Activated T-cell treated with anti-CD3 and anti-CD28 coated beads, Interleukin-2, amount 50 U/mL, for 72 hours (primary cell): ENCODE measurements at regions not wholly inside any gene's neighbourhood (a gene's known extent, or its start where the extent isn't known, plus 50 kb on each side); places are given as distances from the start of the nearest gene placed in this dataset.

ENCODE experiments used
- ATAC-seq, 2 donors: fragments of 150-1000 bp; cut with Tn5 transposase; replicated peaks in 1 of 2; 2 replicates each; pipeline ENCODE4 v1.10.0; 2021; ENCODE audit warnings: moderate library complexity in 2 of 2, mild to moderate bottlenecking in 1 of 2
- DNase-seq, 2 donors: peaks; one replicate each; pipeline ENCODE4 v3.0.0; 2021 to 2022; ENCODE audit warnings: mixed read lengths in 1 of 2
- H3K27ac Mint-ChIP-seq: one replicate; pipeline ENCODE4 v1.8.0; 2022; ENCODE audit warnings: mild to moderate bottlenecking, moderate library complexity, mixed read lengths
- H3K27me3 Mint-ChIP-seq: one replicate; pipeline ENCODE4 v1.8.0; 2022; ENCODE audit warnings: low read depth, mixed read lengths
- H3K36me3 Mint-ChIP-seq, 2 donors: one replicate each; pipeline ENCODE4 v1.8.0; 2022; ENCODE audit warnings: mixed read lengths in 2 of 2, mild to moderate bottlenecking in 1 of 2; ENCODE audit not compliant: insufficient read depth in 2 of 2
- H3K4me1 Mint-ChIP-seq: one replicate; pipeline ENCODE4 v1.8.0; 2022; ENCODE audit warnings: low read depth, mixed read lengths
- H3K4me3 Mint-ChIP-seq, 2 donors: one replicate each; pipeline ENCODE4 v1.8.0; 2022; ENCODE audit warnings: mild to moderate bottlenecking in 2 of 2, mixed read lengths in 2 of 2, moderate library complexity in 2 of 2
- H3K9me3 Mint-ChIP-seq, 2 donors: one replicate each; pipeline ENCODE4 v1.8.0; 2022; ENCODE audit warnings: mixed read lengths in 2 of 2

DNA sequence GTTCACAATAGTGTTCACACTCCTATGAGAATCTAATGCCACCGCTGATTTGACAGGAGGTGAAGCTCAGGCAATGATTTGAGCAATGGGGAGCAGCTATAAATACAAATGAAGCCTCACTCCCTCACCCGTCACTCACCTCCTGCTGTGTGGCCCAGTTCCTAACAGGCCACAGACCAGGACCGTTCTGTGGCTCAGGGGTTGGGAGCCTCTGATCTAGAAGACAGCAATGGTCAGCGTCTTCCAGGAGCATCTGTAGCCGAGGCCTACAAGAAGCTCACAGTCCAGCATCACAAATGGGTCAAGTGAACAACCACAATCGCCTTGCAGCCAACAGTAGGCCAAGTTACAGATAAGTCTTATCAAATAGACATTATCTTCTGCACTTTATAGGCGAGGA lies 110.0 kb upstream of the SLC66A3 start:
- Mint-ChIP-seq H3K27me3 (peaks cover 6% of the 10 kb centered on the region), H3K9me3 (peaks cover 0 to 3% of the 10 kb centered on the region in 2 donors), H3K27ac (no peak overlapping the region), H3K4me1 (no peaks in the 10 kb centered on the region), H3K4me3 (no peak overlapping the region), H3K36me3 (no peaks in the 10 kb centered on the region)
- DNase-seq (no peak), ATAC-seq (no peak)

DNA sequence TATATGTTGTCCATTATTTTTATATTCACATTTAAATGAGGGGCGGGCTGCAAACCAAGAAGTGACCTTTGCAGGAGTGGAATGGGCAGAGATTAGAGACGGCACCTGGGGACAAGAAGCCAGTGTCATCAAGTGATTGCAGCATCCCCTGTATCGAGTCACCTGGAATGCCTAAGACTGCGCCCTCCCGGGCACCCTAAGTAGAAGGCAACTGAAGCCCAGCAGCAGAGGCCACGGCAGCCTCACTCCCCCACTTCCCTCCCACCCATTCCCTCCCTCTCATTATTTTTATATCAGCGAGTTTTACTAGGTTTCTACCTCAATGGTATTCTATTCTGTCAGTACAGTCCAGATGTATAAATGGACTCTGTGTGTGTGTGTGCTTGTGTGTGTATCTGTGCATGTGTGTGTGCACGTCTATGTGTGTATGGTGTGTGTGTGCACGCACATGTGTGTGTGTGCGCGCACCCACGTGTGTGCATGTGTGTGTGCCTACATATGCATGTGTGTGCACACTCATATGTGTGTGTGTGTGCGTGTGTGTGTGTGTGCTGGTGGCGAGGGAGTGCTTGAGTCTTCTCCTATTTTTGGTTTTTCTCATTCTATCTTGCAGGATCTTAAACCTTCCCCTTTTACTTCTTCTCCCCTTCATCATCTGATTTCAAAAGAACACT lies 106.8 kb upstream of the SLC66A3 start:
- DNase-seq (no peak), ATAC-seq (no peak)
- no peaks in the 10 kb centered on the region for H3K36me3 Mint-ChIP-seq
- H3K4me1 Mint-ChIP-seq: no peaks in the 10 kb centered on the region
- no peak overlapping the region for H3K4me3 Mint-ChIP-seq
- no peak overlapping the region for H3K27ac Mint-ChIP-seq
- no peaks in the 10 kb centered on the region for H3K9me3 Mint-ChIP-seq
- H3K27me3 Mint-ChIP-seq: peaks cover 6% of the 10 kb centered on the region

DNA sequence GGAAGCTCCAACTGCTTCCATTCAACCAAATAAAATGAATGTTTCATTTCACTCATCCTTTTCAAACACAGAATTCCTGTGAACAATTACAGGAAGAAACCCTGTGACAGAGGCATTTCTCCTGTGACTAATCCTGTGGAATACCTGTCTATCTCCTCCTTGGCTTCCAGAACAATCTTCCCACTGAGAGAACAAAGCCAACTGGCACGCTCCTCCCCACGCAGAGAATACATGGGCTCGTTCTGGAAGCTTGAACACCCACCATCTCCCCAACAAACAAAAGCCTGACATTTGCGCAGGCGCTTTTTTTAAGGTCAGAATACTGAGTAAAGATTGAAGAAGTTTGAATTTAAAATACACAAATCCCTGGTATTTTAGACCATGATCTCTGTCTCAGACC lies 104.7 kb upstream of the SLC66A3 start:
- H3K27me3 Mint-ChIP-seq: peaks cover 4% of the 10 kb centered on the region
- no peaks in the 10 kb centered on the region for H3K36me3 Mint-ChIP-seq
- H3K9me3 Mint-ChIP-seq: no peaks in the 10 kb centered on the region
- ATAC-seq (no peak), DNase-seq (no peak)
- no peaks in the 10 kb centered on the region for H3K4me1 Mint-ChIP-seq
- H3K27ac Mint-ChIP-seq: no peak overlapping the region
- H3K4me3 Mint-ChIP-seq: no peak overlapping the region

DNA sequence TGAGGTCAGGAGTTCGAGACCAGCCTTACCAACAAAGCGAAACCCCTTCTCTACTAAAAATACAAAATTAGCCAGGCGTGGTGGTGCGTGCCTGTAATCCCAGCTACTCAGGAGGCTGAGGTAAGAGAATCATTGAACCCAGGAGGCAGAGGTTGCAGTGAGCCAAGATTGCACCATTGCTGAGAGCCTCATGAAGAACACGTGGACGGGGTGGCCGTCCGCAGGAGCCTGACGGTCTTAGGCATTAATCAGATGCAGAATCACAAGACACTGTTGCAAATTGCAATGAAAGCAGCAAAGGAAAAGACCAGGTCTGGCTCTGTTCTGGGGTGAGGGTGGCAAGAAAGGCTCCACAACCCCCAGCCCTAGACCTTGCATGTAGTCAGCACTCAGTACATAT lies 104.0 kb upstream of the SLC66A3 start:
- no peak overlapping the region for H3K4me3 Mint-ChIP-seq
- H3K27ac Mint-ChIP-seq: no peak overlapping the region
- no peak for ATAC-seq

DNA sequence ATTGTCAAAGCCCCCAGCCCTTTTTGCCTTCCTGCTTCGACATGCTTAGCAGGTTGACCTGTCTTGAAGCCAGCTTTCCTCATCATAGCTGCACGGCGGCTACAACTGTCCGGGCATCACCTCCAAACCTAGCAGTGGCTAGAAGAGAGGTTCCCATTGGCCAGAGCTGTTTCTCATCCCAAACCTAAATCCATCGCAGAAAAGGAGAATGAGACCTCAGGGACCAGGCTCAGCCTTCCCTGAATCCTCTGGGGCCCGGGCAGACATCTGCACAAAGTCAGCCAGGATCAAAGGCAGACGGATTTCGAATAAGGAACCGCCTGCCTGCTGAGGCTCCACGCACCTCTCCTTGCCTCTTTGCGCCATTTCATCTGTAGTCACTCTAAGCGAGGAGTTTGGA lies 101.7 kb upstream of the SLC66A3 start:
- no peak for DNase-seq
- no peaks in the 10 kb centered on the region for H3K4me1 Mint-ChIP-seq
- no peak overlapping the region for H3K4me3 Mint-ChIP-seq
- no peaks in the 10 kb centered on the region for H3K9me3 Mint-ChIP-seq
- no peak for ATAC-seq
- H3K27ac Mint-ChIP-seq: no peak overlapping the region
- no peaks in the 10 kb centered on the region for H3K36me3 Mint-ChIP-seq
- H3K27me3 Mint-ChIP-seq: no peaks in the 10 kb centered on the region

More for the DNA sequence above, 104.0 kb upstream of the SLC66A3 start:
- Mint-ChIP-seq H3K36me3 (no peaks in the 10 kb centered on the region), H3K4me1 (no peaks in the 10 kb centered on the region), H3K27me3 (no peaks in the 10 kb centered on the region), H3K9me3 (no peaks in the 10 kb centered on the region)
- no peak for DNase-seq

DNA sequence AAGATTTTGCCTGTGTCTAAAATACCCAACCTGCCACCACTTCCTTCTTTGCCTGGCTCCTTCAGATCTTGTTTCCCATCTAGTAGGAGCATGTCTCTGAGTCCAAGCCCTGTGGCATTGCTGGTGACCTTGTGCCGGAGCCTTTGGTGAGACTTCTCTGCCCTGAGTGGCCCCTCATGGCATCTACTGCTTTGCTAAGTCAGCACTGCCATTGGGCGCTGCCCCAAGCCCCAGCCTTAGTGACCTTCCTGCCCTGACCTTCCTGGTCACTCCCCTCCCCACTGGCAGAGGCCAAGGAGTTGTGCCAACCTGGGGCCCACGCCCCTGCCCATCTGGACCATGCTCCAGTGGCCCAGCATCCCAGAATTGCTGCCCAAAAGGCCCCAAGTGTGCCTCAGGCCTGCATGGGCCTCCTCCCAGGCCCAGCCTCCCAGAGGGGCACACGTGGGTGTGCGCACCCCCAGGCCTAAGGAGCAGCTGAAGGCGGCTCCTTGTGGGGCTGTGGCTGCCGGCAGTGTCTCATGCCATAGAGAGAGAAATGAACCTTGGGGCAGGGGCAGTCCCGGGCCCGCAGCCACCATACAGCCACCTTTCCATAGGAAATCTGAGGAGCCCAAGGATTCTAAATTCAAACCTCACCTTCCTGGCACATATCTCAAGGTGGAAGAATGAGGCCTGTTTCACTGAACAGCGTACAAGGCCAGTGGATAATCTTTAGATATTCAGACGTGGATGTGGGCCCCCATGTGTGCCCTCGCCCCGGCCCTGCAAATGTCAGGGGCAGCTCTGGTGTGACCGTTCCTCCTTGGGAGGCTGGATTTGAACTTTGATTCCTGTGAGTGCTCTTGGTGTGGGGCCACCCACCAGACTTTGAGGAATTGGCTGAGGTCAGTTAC lies 100.2 kb upstream of the SLC66A3 start:
- no peak overlapping the region for H3K4me3 Mint-ChIP-seq
- DNase-seq: no peak
- H3K36me3 Mint-ChIP-seq: peaks cover 0 to 3% of the 10 kb centered on the region in 2 donors
- no peak for ATAC-seq
- no peak overlapping the region for H3K27ac Mint-ChIP-seq
- no peaks in the 10 kb centered on the region for H3K4me1 Mint-ChIP-seq
- peaks cover 6% of the 10 kb centered on the region for H3K27me3 Mint-ChIP-seq
- no peaks in the 10 kb centered on the region for H3K9me3 Mint-ChIP-seq

DNA sequence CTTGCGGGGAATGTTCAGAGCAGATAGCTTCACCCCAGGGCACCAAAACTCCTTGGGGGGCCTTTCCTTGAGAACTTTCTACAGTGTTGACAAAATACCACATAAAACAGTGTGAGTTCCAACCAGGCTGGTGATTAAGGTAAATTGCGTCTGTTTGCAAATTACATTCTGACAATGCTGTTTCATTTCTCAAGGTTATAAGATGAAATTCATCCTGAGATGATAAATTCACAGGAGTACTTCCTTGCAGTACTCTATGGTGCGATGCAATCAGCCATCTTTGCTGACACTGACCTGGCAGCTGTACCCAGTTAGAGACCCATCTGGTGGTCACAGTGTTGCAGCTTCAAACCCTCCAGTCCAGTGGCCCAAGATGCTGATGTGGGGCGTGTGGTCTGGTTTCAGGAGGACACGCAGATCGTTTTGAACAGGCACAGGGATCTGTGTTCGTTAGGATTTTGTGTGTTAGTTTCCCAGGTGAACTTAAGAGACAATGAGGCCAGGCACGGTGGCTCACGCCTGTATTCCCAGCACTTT lies 99.5 kb upstream of the SLC66A3 start:
- H3K4me1 Mint-ChIP-seq: no peaks in the 10 kb centered on the region
- DNase-seq: no peak
- H3K27ac Mint-ChIP-seq: no peak overlapping the region
- H3K9me3 Mint-ChIP-seq: peaks cover 3 to 4% of the 10 kb centered on the region in 2 donors
- H3K4me3 Mint-ChIP-seq: no peak overlapping the region
- peaks cover 3 to 6% of the 10 kb centered on the region in 2 donors for H3K36me3 Mint-ChIP-seq
- peaks cover 6% of the 10 kb centered on the region for H3K27me3 Mint-ChIP-seq
- ATAC-seq: no peak

DNA sequence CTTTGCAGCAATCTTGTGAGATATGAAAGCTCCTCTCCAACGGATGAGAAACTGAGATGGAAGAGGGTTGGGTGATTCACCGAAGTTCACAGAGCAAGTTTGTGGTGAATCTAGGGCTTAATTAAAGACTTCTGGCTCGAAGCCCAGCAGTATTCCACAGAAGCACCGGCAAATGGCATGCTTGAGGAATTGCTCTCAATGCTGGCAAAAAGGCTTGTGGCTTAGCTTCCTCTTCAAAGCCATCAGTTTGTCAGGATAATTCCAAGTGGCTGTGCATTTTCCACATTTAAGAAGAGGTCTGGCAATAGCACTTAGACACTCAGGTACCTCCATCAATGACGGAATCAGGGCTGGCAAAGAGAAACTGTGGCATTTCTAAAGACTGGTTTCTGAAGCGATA lies 98.7 kb upstream of the SLC66A3 start:
- no peak for DNase-seq
- H3K9me3 Mint-ChIP-seq: peaks cover 6 to 7% of the 10 kb centered on the region in 2 donors
- no peak overlapping the region for H3K27ac Mint-ChIP-seq
- H3K27me3 Mint-ChIP-seq: peaks cover 6% of the 10 kb centered on the region
- ATAC-seq: no peak
- H3K4me1 Mint-ChIP-seq: no peaks in the 10 kb centered on the region
- peaks cover 6 to 9% of the 10 kb centered on the region in 2 donors for H3K36me3 Mint-ChIP-seq
- H3K4me3 Mint-ChIP-seq: no peak overlapping the region

DNA sequence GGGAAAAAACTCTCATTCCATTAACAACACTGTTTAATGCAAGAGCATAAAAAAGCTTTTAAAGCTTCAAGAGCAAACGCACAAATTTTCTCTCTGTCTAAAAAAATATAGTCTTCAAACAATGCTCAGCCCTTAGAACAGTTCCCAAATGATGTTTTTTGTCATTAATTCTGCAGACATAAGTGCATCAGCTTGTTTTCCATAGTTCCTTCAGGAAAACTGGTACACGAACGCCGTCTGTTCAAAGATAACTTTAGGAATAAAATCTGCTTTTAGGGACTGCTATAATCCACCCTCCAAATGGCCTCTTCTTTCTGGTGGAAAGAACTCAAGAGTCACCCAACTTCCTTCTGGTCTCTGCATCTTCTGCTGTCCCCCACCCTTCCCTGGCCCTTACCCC lies 98.2 kb upstream of the SLC66A3 start:
- Mint-ChIP-seq H3K9me3 (peaks cover 6 to 7% of the 10 kb centered on the region in 2 donors), H3K4me3 (no peak overlapping the region), H3K4me1 (no peaks in the 10 kb centered on the region), H3K27ac (no peak overlapping the region), H3K27me3 (peaks cover 6% of the 10 kb centered on the region), H3K36me3 (peaks cover 6 to 9% of the 10 kb centered on the region in 2 donors)
- DNase-seq (no peak), ATAC-seq (no peak)

DNA sequence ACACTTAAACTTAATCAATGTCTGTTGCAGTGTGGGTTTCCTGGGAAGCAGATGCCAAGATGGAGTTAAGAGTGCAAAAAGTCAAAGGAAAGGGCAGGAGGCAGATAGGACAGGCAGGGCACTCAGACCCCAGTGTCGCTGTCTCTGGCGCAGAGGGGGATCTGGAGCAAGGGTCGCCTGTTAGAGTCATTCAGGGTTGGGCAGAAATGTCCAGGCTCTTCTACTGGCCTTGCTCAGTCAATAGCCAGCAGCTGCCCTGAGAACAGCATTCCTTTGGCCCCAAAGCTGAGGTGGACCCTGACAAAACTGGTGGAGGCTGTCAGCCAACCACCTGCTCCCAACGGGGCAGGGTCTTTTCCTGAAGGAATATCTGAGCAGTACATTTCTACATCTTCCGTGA lies 97.1 kb upstream of the SLC66A3 start:
- Mint-ChIP-seq H3K36me3 (peaks cover 6 to 9% of the 10 kb centered on the region in 2 donors), H3K9me3 (peaks cover 6 to 8% of the 10 kb centered on the region in 2 donors), H3K27me3 (peaks cover 14% of the 10 kb centered on the region), H3K4me1 (no peaks in the 10 kb centered on the region), H3K27ac (no peak overlapping the region), H3K4me3 (no peak overlapping the region)
- ATAC-seq (no peak), DNase-seq (no peak)

GRCh38 chr2:11060376-11061169 lies 94.7 kb upstream of the SLC66A3 start:
- H3K4me3 Mint-ChIP-seq: no peak overlapping the region
- no peak for ATAC-seq
- no peaks in the 10 kb centered on the region for H3K4me1 Mint-ChIP-seq
- peaks cover 6 to 9% of the 10 kb centered on the region in 2 donors for H3K36me3 Mint-ChIP-seq
- H3K27ac Mint-ChIP-seq: no peak overlapping the region
- H3K27me3 Mint-ChIP-seq: peaks cover 17% of the 10 kb centered on the region
- no peak for DNase-seq
- H3K9me3 Mint-ChIP-seq: peaks cover 6 to 10% of the 10 kb centered on the region in 2 donors

- DNase-seq: no peak
- peaks cover 1% of the 10 kb centered on the region in 2 donors for H3K36me3 Mint-ChIP-seq
- no peak for ATAC-seq
- no peak overlapping the region for H3K4me3 Mint-ChIP-seq
- peaks cover 16% of the 10 kb centered on the region for H3K27me3 Mint-ChIP-seq
- H3K27ac Mint-ChIP-seq: no peak overlapping the region
- H3K4me1 Mint-ChIP-seq: peaks cover 2% of the 10 kb centered on the region
- H3K9me3 Mint-ChIP-seq: peaks cover 1 to 4% of the 10 kb centered on the region in 2 donors
Observed at GRCh38 chr2:11065833-11066485, 89.3 kb upstream of the SLC66A3 start.
